ENCODE measurements at regions not wholly inside any gene's neighbourhood (a gene's known extent, or its start where the extent isn't known, plus 50 kb on each side); places are given as distances from the start of the nearest gene placed in this dataset.

DNA sequence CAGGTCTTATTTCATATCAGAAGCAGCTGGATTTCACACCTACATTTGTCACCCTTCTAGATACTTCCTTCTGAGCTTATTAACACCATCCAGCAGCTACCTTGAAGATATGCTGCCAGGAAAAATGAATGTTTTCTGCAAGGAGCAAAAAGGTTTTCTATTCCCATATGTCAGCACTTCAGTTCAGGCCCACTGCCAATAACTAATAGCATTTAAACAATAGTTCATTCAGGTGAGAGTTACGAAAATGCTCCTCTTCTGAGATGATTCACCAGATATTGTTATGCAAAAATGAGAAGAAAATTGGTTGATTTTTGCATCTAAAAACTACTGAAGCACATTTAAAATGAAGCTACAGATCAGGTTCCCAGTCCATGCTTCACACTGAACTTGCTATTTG lies 56.4 kb upstream of the ISL1 start:
- no peak for TF ChIP-seq ZNF384 (IDR thresholded peaks at IDR 0.05)
- TF ChIP-seq SP1 (IDR thresholded peaks at IDR 0.05) = no peak
- no peak for TF ChIP-seq SUZ12 (IDR thresholded peaks at IDR 0.05)
- no peak for TF ChIP-seq NFRKB (IDR thresholded peaks at IDR 0.05)
- TF ChIP-seq ARNT (IDR thresholded peaks at IDR 0.05) = no peak
- no peak for TF ChIP-seq CTBP1 (IDR thresholded peaks at IDR 0.05; ENCODE audit: borderline replicate concordance)
- TF ChIP-seq L3MBTL2 (conservative IDR thresholded peaks at IDR 0.05) = no peak
- no peak for TF ChIP-seq TARDBP (IDR thresholded peaks at IDR 0.05)
- no peak for TF ChIP-seq ELF4 (IDR thresholded peaks at IDR 0.05)
- no peak for TF ChIP-seq BHLHE40 (IDR thresholded peaks at IDR 0.05; ENCODE audit: borderline replicate concordance)
- no peak for TF ChIP-seq FOXA1 (IDR thresholded peaks at IDR 0.05)
- TF ChIP-seq LEF1 (IDR thresholded peaks at IDR 0.05; ENCODE audit: borderline replicate concordance) = no peak
- TF ChIP-seq, protein P1, sequence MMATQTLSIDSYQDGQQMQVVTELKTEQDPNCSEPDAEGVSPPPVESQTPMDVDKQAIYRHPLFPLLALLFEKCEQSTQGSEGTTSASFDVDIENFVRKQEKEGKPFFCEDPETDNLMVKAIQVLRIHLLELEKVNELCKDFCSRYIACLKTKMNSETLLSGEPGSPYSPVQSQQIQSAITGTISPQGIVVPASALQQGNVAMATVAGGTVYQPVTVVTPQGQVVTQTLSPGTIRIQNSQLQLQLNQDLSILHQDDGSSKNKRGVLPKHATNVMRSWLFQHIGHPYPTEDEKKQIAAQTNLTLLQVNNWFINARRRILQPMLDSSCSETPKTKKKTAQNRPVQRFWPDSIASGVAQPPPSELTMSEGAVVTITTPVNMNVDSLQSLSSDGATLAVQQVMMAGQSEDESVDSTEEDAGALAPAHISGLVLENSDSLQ (IDR thresholded peaks at IDR 0.05) = no peak
- ChIA-PET CTCF (no interaction called here), POLR2A (no interaction called here)
- no peak for DNase-seq (ENCODE audit: extremely low spot score)
